ENCODE measurements at regions not wholly inside any gene's neighbourhood (a gene's known extent, or its start where the extent isn't known, plus 50 kb on each side); places are given as distances from the start of the nearest gene placed in this dataset.

DNA sequence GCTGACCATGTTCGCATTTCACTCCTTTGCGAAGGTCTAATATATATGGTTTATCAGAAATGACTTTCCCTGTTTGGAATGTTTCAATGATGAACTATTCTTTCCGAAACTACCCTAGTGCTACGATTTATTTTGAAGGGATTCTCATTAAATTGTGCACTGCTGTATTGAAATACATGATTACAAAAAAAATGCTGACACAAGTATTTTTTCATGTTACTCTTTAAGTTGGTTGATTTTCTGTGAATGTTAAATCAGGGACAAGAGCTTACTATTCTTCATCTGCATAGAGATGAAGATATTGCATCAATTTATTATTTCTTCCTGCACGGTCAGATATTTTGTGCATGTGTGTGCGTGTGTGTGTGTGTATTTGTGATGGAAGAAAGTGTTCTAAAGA, 731.5 kb upstream of the AGA start:
- Histone ChIP-seq H3K27me3 (no peaks in the 10 kb centered on the region), H3K4me3 (no peak overlapping the region), H3K36me3 (no peaks in the 10 kb centered on the region), H3K9me3 (peaks cover 0 to 12% of the 10 kb centered on the region in 2 donors), H3K4me1 (no peaks in the 10 kb centered on the region), H3K27ac (no peak overlapping the region)
- intact Hi-C loops (cut with DNase I): no loop called here
- no peak for DNase-seq
- ATAC-seq: no peak
- TF ChIP-seq, protein P1, sequence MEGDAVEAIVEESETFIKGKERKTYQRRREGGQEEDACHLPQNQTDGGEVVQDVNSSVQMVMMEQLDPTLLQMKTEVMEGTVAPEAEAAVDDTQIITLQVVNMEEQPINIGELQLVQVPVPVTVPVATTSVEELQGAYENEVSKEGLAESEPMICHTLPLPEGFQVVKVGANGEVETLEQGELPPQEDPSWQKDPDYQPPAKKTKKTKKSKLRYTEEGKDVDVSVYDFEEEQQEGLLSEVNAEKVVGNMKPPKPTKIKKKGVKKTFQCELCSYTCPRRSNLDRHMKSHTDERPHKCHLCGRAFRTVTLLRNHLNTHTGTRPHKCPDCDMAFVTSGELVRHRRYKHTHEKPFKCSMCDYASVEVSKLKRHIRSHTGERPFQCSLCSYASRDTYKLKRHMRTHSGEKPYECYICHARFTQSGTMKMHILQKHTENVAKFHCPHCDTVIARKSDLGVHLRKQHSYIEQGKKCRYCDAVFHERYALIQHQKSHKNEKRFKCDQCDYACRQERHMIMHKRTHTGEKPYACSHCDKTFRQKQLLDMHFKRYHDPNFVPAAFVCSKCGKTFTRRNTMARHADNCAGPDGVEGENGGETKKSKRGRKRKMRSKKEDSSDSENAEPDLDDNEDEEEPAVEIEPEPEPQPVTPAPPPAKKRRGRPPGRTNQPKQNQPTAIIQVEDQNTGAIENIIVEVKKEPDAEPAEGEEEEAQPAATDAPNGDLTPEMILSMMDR (IDR thresholded peaks at IDR 0.05): no peak

DNA sequence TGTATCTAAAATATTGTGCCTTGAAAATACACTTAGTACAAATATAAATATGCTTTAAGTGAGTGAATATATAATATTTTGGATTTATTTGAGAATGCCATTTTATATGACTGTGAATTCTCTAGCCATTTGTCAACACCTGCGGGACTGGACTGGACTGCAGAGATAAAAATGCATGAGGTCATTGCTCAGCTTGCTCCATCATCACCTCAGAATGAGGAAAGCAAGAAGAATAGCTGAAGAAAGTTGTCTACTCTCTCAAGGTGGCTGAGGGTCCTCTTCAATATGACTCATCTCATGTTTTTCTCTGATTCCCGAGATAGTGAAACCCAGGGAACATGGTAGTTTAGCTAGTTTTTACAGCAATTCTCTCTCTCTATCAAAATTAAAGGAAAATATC, 732.5 kb upstream of the AGA start:
- TF ChIP-seq, protein P1 (IDR thresholded peaks at IDR 0.05): no peak
- H3K4me3 ChIP-seq: no peak overlapping the region
- H3K4me1 ChIP-seq: no peaks in the 10 kb centered on the region
- DNase-seq (no peak), ATAC-seq (no peak)
- H3K27me3 ChIP-seq: no peaks in the 10 kb centered on the region
- no peak overlapping the region for H3K27ac ChIP-seq
- H3K36me3 ChIP-seq: no peaks in the 10 kb centered on the region
- H3K9me3 ChIP-seq: peaks cover 0 to 6% of the 10 kb centered on the region in 2 donors
- intact Hi-C loops (cut with DNase I): no loop called here

DNA sequence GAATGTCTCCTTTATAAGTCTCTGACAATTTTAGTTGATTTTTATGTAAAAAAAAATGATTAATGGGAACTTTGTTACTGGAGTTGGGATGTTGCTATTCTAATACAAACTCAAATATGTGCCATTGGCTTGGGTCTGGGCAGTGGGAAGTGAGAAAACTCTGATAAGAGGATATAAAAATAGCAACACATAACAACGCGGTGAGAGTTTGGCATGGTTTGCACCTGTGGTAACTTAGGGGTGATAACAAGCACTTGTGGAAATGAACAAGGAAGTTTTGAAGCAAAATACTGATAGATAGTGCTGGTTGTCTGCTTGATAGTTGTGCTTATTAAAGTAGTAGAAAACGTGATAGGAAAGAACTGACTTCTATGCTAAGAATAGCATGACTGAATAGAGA, 743.3 kb upstream of the AGA start:
- no peak for DNase-seq
- H3K4me3 ChIP-seq: no peak overlapping the region
- H3K36me3 ChIP-seq: no peaks in the 10 kb centered on the region
- no peak overlapping the region for H3K27ac ChIP-seq
- ATAC-seq: peak; percentile 82
- H3K4me1 ChIP-seq: no peaks in the 10 kb centered on the region
- intact Hi-C loops (cut with DNase I): no loop called here
- H3K9me3 ChIP-seq: peaks cover 0 to 2% of the 10 kb centered on the region in 2 donors
- TF ChIP-seq, protein P1 (IDR thresholded peaks at IDR 0.05): no peak
- H3K27me3 ChIP-seq: no peaks in the 10 kb centered on the region

DNA sequence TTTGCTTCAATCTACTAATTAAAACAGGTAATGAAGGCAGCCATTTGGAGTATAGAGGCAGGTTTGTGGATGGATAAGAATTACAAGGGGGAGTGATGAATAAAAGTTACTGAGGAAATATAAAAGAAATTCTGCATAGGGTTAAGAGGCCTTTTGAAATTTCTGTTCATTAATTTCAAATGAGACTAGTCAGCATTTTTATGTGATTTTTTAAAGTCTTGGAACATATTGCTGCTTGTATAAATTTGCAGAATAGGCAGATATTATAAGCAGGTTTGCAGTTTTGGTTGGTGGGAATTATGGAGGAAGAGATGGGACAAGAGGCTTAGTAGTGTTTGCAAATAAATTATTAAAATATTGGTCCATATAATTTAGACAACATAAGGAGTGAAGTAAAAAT, 750.4 kb upstream of the AGA start:
- no peaks in the 10 kb centered on the region for H3K4me1 ChIP-seq
- TF ChIP-seq, protein P1 (IDR thresholded peaks at IDR 0.05): no peak
- ATAC-seq: no peak
- no peaks in the 10 kb centered on the region for H3K27me3 ChIP-seq
- no peak overlapping the region for H3K27ac ChIP-seq
- intact Hi-C loops (cut with DNase I): no loop called here
- no peak for DNase-seq
- no peaks in the 10 kb centered on the region for H3K36me3 ChIP-seq
- peaks cover 0 to 5% of the 10 kb centered on the region in 2 donors for H3K9me3 ChIP-seq
- no peak overlapping the region for H3K4me3 ChIP-seq

DNA sequence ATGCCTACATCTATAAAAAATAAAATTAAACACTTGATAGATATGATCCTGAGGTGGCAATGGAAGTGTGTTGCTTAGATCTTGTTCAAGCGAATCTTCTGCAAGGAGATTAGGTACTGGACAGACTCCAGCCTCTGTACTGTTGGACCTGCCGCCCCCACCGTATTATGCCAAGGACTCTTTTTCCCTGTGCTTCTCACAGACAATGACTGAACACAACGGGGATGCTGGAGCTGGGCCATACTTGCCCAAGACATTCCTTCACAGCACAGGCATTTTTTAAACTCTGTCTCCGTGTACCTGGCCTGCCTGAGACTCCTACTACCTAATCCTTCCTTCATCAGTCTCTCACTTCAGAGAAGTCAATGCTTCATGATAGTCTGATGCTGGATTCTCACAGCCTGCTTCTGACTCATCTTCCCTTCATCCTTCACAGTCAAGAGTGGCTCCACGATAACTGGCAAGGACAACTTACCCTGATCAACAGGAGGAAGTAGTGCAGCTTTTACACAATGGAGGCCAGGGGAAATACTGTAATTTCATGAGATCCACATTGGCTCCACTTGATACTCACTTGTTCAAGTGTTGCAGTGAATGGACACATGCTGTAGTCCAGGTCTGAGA, 754.6 kb upstream of the AGA start:
- ATAC-seq: no peak
- Histone ChIP-seq H3K27me3 (no peaks in the 10 kb centered on the region), H3K36me3 (no peaks in the 10 kb centered on the region), H3K4me3 (no peak overlapping the region), H3K4me1 (no peaks in the 10 kb centered on the region), H3K27ac (no peak overlapping the region), H3K9me3 (peaks cover 0 to 4% of the 10 kb centered on the region in 2 donors)
- no peak for DNase-seq
- TF ChIP-seq, protein P1 (IDR thresholded peaks at IDR 0.05): no peak
- intact Hi-C loops (cut with DNase I): no loop called here
